Right ventricle myocardium superior (tissue), 1 donor: ENCODE measurements at regions not wholly inside any gene's neighbourhood (a gene's known extent, or its start where the extent isn't known, plus 50 kb on each side); places are given as distances from the start of the nearest gene placed in this dataset.
A peak's percentile ranks its signal among the peaks of the same experiment; 100 is the strongest.

Experiments used
- ATAC-seq: fragments of 200-7000 bp; cut with Tn5 transposase; one replicate; pipeline ENCODE4 v1.9.1; 2020; ENCODE audit warnings: mild to moderate bottlenecking; ENCODE audit not compliant: poor library complexity
- DNase-seq: peaks from one replicate; pipeline ENCODE4 v3.0.0-alpha.2; 2020
- intact Hi-C: fragments of 100-400 bp; cut with DNase I; formaldehyde crosslinking; loops from one replicate; pipeline ENCODE4 v1.11.2; 2022
- donor health status: DM: no; HTN: yes; CAD: no; lungs with severe emphysema.

- ATAC-seq: no peak
- intact Hi-C loops: loop anchor here (5.0 kb wide), 1 partner anchor 1288 kb away; no protein-coding TSS in a partner anchor
- no peak for DNase-seq
Measured at GRCh38 chr12:92650228-92650822, 52.5 kb upstream of the PLEKHG7 start.

- intact Hi-C loops: loop anchor here (5.0 kb wide), 1 partner anchor 1287 kb away; no protein-coding TSS in a partner anchor
Measured at GRCh38 chr12:92649511-92650227, 53.1 kb upstream of the PLEKHG7 start.

GRCh38 chr12:92648242-92649031 lies 54.4 kb upstream of the PLEKHG7 start:
- no peak for DNase-seq
- no peak for ATAC-seq
- intact Hi-C loops: no loop called here

More at GRCh38 chr12:92649511-92650227, 53.1 kb upstream of the PLEKHG7 start:
- ATAC-seq: peak; percentile 91
- no peak for DNase-seq

- ATAC-seq (no peak), DNase-seq (no peak)
- intact Hi-C loops: no loop called here
Measured at GRCh38 chr12:92641291-92641690, 61.5 kb upstream of the PLEKHG7 start.

GRCh38 chr12:92640691-92641090 lies 62.1 kb upstream of the PLEKHG7 start:
- intact Hi-C loops: no loop called here
- DNase-seq (no peak), ATAC-seq (no peak)

- no peak for DNase-seq
- no peak for ATAC-seq
- intact Hi-C loops: no loop called here
Measured at GRCh38 chr12:92639017-92639416, 63.8 kb upstream of the PLEKHG7 start.

- ATAC-seq (no peak), DNase-seq (no peak)
- intact Hi-C loops: no loop called here
Measured at GRCh38 chr12:92634730-92635129, 68.1 kb upstream of the PLEKHG7 start.

GRCh38 chr12:92634202-92634601 lies 68.6 kb upstream of the PLEKHG7 start:
- intact Hi-C loops: no loop called here
- no peak for DNase-seq
- no peak for ATAC-seq

GRCh38 chr12:92630968-92631367 lies 71.8 kb upstream of the PLEKHG7 start:
- no peak for DNase-seq
- intact Hi-C loops: no loop called here
- no peak for ATAC-seq

GRCh38 chr12:92629349-92630065 lies 73.3 kb upstream of the PLEKHG7 start:
- intact Hi-C loops: no loop called here
- no peak for ATAC-seq

GRCh38 chr12:92628476-92628875 lies 74.3 kb upstream of the PLEKHG7 start:
- ATAC-seq (no peak), DNase-seq (no peak)
- intact Hi-C loops: no loop called here

More at GRCh38 chr12:92629349-92630065, 73.3 kb upstream of the PLEKHG7 start:
- no peak for DNase-seq

- no peak for DNase-seq
- ATAC-seq: no peak
- intact Hi-C loops: no loop called here
Measured at GRCh38 chr12:92627511-92627910, 75.3 kb upstream of the PLEKHG7 start.

GRCh38 chr12:92625639-92626310 lies 77.0 kb upstream of the PLEKHG7 start:
- intact Hi-C loops: no loop called here
- ATAC-seq (no peak), DNase-seq (no peak)

GRCh38 chr12:92624236-92624635 lies 78.6 kb upstream of the PLEKHG7 start:
- ATAC-seq: no peak
- intact Hi-C loops: no loop called here
- DNase-seq: no peak

GRCh38 chr12:92623386-92623785 lies 79.4 kb upstream of the PLEKHG7 start:
- DNase-seq: no peak
- no peak for ATAC-seq
- intact Hi-C loops: no loop called here

GRCh38 chr12:92621833-92622232 lies 81.0 kb upstream of the PLEKHG7 start:
- ATAC-seq (no peak), DNase-seq (no peak)

GRCh38 chr12:92621312-92621711 lies 81.5 kb upstream of the PLEKHG7 start:
- DNase-seq (no peak), ATAC-seq (no peak)

More at GRCh38 chr12:92621833-92622232, 81.0 kb upstream of the PLEKHG7 start:
- intact Hi-C loops: no loop called here

More at GRCh38 chr12:92621312-92621711, 81.5 kb upstream of the PLEKHG7 start:
- intact Hi-C loops: no loop called here
